NCI-H1092 treated with DMSO at 0.1 percent for 48 hours (cell line): ENCODE measurements at regions not wholly inside any gene's neighbourhood (a gene's known extent, or its start where the extent isn't known, plus 50 kb on each side); places are given as distances from the start of the nearest gene placed in this dataset.

Experiments used
- DNase-seq: peaks from one replicate; lab custom pipeline; 2025; lab: John Stamatoyannopoulos, UW

GRCh38 chr6:1062786-1063545 lies 248.9 kb upstream of the FOXQ1 start:
- no peak for DNase-seq

GRCh38 chr6:1059596-1059995 lies 252.3 kb upstream of the FOXQ1 start:
- no peak for DNase-seq

- no peak for DNase-seq
Observed at GRCh38 chr6:1057490-1058135, 254.3 kb upstream of the FOXQ1 start.

GRCh38 chr6:1055015-1055921 lies 256.6 kb upstream of the FOXQ1 start:
- no peak for DNase-seq

- DNase-seq: no peak
Observed at GRCh38 chr6:1054653-1055014, 257.3 kb upstream of the FOXQ1 start.

GRCh38 chr6:1053586-1053985 lies 258.3 kb upstream of the FOXQ1 start:
- DNase-seq: no peak

GRCh38 chr6:1052262-1052661 lies 259.6 kb upstream of the FOXQ1 start:
- DNase-seq: no peak

GRCh38 chr6:1049900-1050299 lies 262.0 kb upstream of the FOXQ1 start:
- no peak for DNase-seq

GRCh38 chr6:1049170-1049569 lies 262.7 kb upstream of the FOXQ1 start:
- no peak for DNase-seq

GRCh38 chr6:1047981-1048541 lies 263.8 kb upstream of the FOXQ1 start:
- no peak for DNase-seq

- no peak for DNase-seq
Observed at GRCh38 chr6:1045239-1045638, 266.7 kb upstream of the FOXQ1 start.

- no peak for DNase-seq
Observed at GRCh38 chr6:1044040-1044836, 267.7 kb upstream of the FOXQ1 start.

GRCh38 chr6:1043458-1043836 lies 268.5 kb upstream of the FOXQ1 start:
- no peak for DNase-seq

- no peak for DNase-seq
Observed at GRCh38 chr6:1042583-1043457, 269.1 kb upstream of the FOXQ1 start.

- no peak for DNase-seq
Observed at GRCh38 chr6:1040393-1040792, 271.5 kb upstream of the FOXQ1 start.

- no peak for DNase-seq
Observed at GRCh38 chr6:1039746-1040145, 272.2 kb upstream of the FOXQ1 start.

GRCh38 chr6:1039191-1039590 lies 272.7 kb upstream of the FOXQ1 start:
- no peak for DNase-seq

- no peak for DNase-seq
Observed at GRCh38 chr6:1037430-1038202, 274.3 kb upstream of the FOXQ1 start.

GRCh38 chr6:1035401-1035800 lies 276.5 kb upstream of the FOXQ1 start:
- DNase-seq: no peak

GRCh38 chr6:1031720-1032119 lies 280.2 kb upstream of the FOXQ1 start:
- no peak for DNase-seq
